ENCODE measurements at regions not wholly inside any gene's neighbourhood (a gene's known extent, or its start where the extent isn't known, plus 50 kb on each side); places are given as distances from the start of the nearest gene placed in this dataset.

DNA sequence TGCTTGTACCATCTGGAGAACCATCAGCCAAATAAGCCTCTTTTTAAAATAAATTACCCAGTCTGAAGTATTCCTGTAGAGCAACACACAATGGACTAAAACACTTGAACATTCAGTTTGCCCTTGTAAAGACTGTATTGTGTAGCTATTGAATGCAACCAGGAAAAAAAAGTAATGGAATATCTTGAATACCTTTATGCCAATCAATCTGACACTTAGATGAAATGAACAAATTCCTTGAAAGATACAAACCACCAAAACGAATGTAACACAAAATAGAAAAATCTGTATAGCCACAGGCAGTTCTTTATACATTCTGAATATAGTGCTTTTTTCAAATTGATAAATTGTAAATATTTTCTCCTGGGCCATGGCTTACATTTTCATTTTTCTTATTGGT lies 63.3 kb upstream of the KCNJ16 start:
- Mint-ChIP-seq H3K4me3 (no peak overlapping the region), H3K9me3 (peaks cover 7% of the 10 kb centered on the region), H3K27ac (no peak overlapping the region)

GRCh38 chr17:70013911-70014310 lies 61.1 kb upstream of the KCNJ16 start:
- no peak overlapping the region for H3K27ac Mint-ChIP-seq
- no peak overlapping the region for H3K4me3 Mint-ChIP-seq
- H3K4me1 Mint-ChIP-seq = no peaks in the 10 kb centered on the region
- no peaks in the 10 kb centered on the region for H3K36me3 Mint-ChIP-seq (ENCODE audit: low read depth)
- H3K27me3 Mint-ChIP-seq (ENCODE audit: low read depth) = no peaks in the 10 kb centered on the region
- peaks cover 7% of the 10 kb centered on the region for H3K9me3 Mint-ChIP-seq
- TF ChIP-seq CTCF (IDR thresholded peaks at IDR 0.05; ENCODE audit: unreplicated experiment in 3 of 3) = no peak

More for the DNA sequence above, 63.3 kb upstream of the KCNJ16 start:
- Mint-ChIP-seq H3K36me3 (ENCODE audit: low read depth) (no peaks in the 10 kb centered on the region), H3K27me3 (ENCODE audit: low read depth) (no peaks in the 10 kb centered on the region), H3K4me1 (no peaks in the 10 kb centered on the region)
- no peak for TF ChIP-seq CTCF (IDR thresholded peaks at IDR 0.05; ENCODE audit: unreplicated experiment in 3 of 3)

DNA sequence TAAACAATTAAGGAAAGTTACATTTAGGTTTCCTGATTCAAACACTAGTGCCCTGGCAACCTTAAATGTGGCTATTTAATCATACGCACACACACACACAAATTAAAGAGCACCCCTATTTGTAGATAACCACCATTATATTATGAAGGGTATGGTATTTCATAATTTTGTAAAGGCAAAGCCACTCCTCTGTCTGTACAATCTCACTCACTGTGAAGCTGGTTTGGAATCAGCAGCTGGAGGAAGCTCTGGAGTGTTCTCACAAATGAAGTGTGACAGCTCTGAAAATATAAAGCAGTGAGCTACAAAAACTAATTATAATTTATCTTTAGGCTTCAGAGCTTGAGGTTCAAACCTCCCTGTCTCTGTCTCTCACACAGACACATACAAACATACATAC lies 57.9 kb upstream of the KCNJ16 start:
- Mint-ChIP-seq H3K9me3 (no peaks in the 10 kb centered on the region), H3K4me1 (peaks cover 8% of the 10 kb centered on the region), H3K27ac (no peak overlapping the region), H3K36me3 (ENCODE audit: low read depth) (no peaks in the 10 kb centered on the region), H3K4me3 (no peak overlapping the region), H3K27me3 (ENCODE audit: low read depth) (no peaks in the 10 kb centered on the region)
- TF ChIP-seq CTCF (IDR thresholded peaks at IDR 0.05; ENCODE audit: unreplicated experiment in 3 of 3) = no peak

- TF ChIP-seq CTCF (IDR thresholded peaks at IDR 0.05; ENCODE audit: unreplicated experiment in 3 of 3) = no peak
- no peak overlapping the region for H3K4me3 Mint-ChIP-seq
- no peak overlapping the region for H3K27ac Mint-ChIP-seq
- no peaks in the 10 kb centered on the region for H3K36me3 Mint-ChIP-seq (ENCODE audit: low read depth)
- H3K9me3 Mint-ChIP-seq = no peaks in the 10 kb centered on the region
- peaks cover 16% of the 10 kb centered on the region for H3K4me1 Mint-ChIP-seq
- no peaks in the 10 kb centered on the region for H3K27me3 Mint-ChIP-seq (ENCODE audit: low read depth)
Measured at GRCh38 chr17:70017941-70018340, 57.1 kb upstream of the KCNJ16 start.

- Mint-ChIP-seq H3K27me3 (ENCODE audit: low read depth) (no peaks in the 10 kb centered on the region), H3K4me1 (peaks cover 16% of the 10 kb centered on the region), H3K9me3 (peaks cover 7% of the 10 kb centered on the region), H3K27ac (no peak overlapping the region), H3K4me3 (no peak overlapping the region), H3K36me3 (ENCODE audit: low read depth) (no peaks in the 10 kb centered on the region)
- TF ChIP-seq CTCF (IDR thresholded peaks at IDR 0.05; ENCODE audit: unreplicated experiment in 3 of 3) = no peak
Measured at GRCh38 chr17:70021726-70022125, 53.3 kb upstream of the KCNJ16 start.

DNA sequence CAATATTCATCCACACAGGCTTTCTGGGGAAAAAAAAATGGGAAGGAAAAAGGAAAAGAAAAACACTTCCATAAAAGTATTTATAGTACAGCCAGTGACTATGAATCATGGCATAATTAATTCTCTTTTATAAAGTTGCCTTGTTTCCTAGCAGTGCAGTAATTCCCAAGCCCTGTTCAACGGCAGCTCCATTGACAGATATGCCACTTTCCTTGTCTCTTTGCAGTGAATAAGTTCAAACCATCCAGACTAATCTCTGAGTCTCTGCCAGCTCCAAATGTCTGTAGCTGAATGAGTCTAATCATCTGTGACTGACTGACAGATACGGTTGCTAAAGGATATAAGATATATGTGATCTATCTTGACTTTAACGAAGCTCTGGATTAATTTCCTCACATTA lies 52.9 kb upstream of the KCNJ16 start:
- no peak for TF ChIP-seq CTCF (IDR thresholded peaks at IDR 0.05; ENCODE audit: unreplicated experiment in 3 of 3)
- peaks cover 7% of the 10 kb centered on the region for H3K9me3 Mint-ChIP-seq

More for the DNA sequence above, 52.9 kb upstream of the KCNJ16 start:
- H3K27ac Mint-ChIP-seq = no peak overlapping the region
- H3K36me3 Mint-ChIP-seq (ENCODE audit: low read depth) = no peaks in the 10 kb centered on the region
- H3K4me3 Mint-ChIP-seq = no peak overlapping the region
- H3K27me3 Mint-ChIP-seq (ENCODE audit: low read depth) = no peaks in the 10 kb centered on the region
- peaks cover 16% of the 10 kb centered on the region for H3K4me1 Mint-ChIP-seq

Data from nephron (organoid).